Panc1 (cell line): ENCODE measurements at regions not wholly inside any gene's neighbourhood (a gene's known extent, or its start where the extent isn't known, plus 50 kb on each side); places are given as distances from the start of the nearest gene placed in this dataset.

ENCODE experiments used
- POLR2AphosphoS5 ChIP-seq: IDR thresholded peaks from 2 replicates; pipeline ENCODE4 v1.6.1; 2012; ENCODE audit warnings: mild to moderate bottlenecking, low read depth, low read length, moderate library complexity
- REST ChIP-seq, 2 experiments: IDR thresholded peaks; 2 replicates each; pipeline ENCODE4 v1.6.1; 2011 to 2012; ENCODE audit warnings: low read depth in 2 of 2, control low read depth in 1 of 2, low read length in 1 of 2, mild to moderate bottlenecking in 1 of 2, moderate library complexity in 1 of 2; ENCODE audit not compliant: insufficient read depth in 1 of 2
- TF ChIP-seq, protein P1 (sequence below): fragments of 450-650 bp; IDR thresholded peaks from 2 replicates; pipeline ENCODE4 v1.5.1; 2017; ENCODE audit warnings: mild to moderate bottlenecking

GRCh38 chr22:34283844-34284243 is 363.6 kb upstream of the LARGE1 start:
- TF ChIP-seq, protein P1, sequence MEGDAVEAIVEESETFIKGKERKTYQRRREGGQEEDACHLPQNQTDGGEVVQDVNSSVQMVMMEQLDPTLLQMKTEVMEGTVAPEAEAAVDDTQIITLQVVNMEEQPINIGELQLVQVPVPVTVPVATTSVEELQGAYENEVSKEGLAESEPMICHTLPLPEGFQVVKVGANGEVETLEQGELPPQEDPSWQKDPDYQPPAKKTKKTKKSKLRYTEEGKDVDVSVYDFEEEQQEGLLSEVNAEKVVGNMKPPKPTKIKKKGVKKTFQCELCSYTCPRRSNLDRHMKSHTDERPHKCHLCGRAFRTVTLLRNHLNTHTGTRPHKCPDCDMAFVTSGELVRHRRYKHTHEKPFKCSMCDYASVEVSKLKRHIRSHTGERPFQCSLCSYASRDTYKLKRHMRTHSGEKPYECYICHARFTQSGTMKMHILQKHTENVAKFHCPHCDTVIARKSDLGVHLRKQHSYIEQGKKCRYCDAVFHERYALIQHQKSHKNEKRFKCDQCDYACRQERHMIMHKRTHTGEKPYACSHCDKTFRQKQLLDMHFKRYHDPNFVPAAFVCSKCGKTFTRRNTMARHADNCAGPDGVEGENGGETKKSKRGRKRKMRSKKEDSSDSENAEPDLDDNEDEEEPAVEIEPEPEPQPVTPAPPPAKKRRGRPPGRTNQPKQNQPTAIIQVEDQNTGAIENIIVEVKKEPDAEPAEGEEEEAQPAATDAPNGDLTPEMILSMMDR, result no peak
- no peak for TF ChIP-seq REST (IDR thresholded peaks at IDR 0.05; ENCODE audit: insufficient read depth in 1 of 2, low read depth in 2 of 2, low read length in 1 of 2)
- TF ChIP-seq POLR2AphosphoS5, result no peak
